ENCODE measurements at regions not wholly inside any gene's neighbourhood (a gene's known extent, or its start where the extent isn't known, plus 50 kb on each side); places are given as distances from the start of the nearest gene placed in this dataset.

GRCh38 chr6:121668259-121668658, 232.8 kb downstream of the GJA1 start:
- H3K9me3 ChIP-seq (ENCODE audit: control insufficient read depth, low read depth, low read length) = no peaks in the 10 kb centered on the region
- H3K23me2 ChIP-seq (ENCODE audit: insufficient read length, low read depth, low read length, poor library complexity, severe bottlenecking) = no peaks in the 10 kb centered on the region
- no peak overlapping the region for H4K8ac ChIP-seq (replicated peaks; ENCODE audit: insufficient read length, low read depth, low read length)
- no peak for TF ChIP-seq CTCF (conservative IDR thresholded peaks at IDR 0.05)
- H3T11ph ChIP-seq (ENCODE audit: low read length) = no peak overlapping the region
- Mint-ChIP-seq H3K36me3 (ENCODE audit: insufficient read depth in 1 of 3, low read depth in 3 of 3) (no peaks in the 10 kb centered on the region; a peak in 1 of 7 replicates), H3K4me1 (no peaks in the 10 kb centered on the region), H3K9me3 (no peaks in the 10 kb centered on the region), H3K27ac (no peak overlapping the region), H3K27me3 (ENCODE audit: low read depth) (no peaks in the 10 kb centered on the region), H3K4me3 (no peak overlapping the region)
- no peak overlapping the region for H3K9ac ChIP-seq (ENCODE audit: extremely low read depth, insufficient read length, low read length)
- H3K4ac ChIP-seq (ENCODE audit: low read depth, low read length) = no peak overlapping the region
- DNase-seq = no peak
- no peak overlapping the region for H2BK15ac ChIP-seq (ENCODE audit: low read depth, low read length)
- no peak overlapping the region for H2AFZ ChIP-seq (ENCODE audit: low read length)
- no peak overlapping the region for H3K27ac ChIP-seq (ENCODE audit: insufficient read length, low read depth, low read length)
- H2BK120ac ChIP-seq (ENCODE audit: low read depth, low read length, poor library complexity, severe bottlenecking) = no peak overlapping the region
- H3K4me1 ChIP-seq (ENCODE audit: insufficient read depth, low read length) = no peaks in the 10 kb centered on the region
- H3K18ac ChIP-seq (ENCODE audit: insufficient read length, low read depth, low read length) = no peak overlapping the region
- H3K56ac ChIP-seq (ENCODE audit: insufficient read length, low read depth, low read length) = no peak overlapping the region
- no peak overlapping the region for H3K14ac ChIP-seq (ENCODE audit: insufficient read depth, low read length)
- no peak overlapping the region for H2BK5ac ChIP-seq (ENCODE audit: insufficient read length, low read length)
- H4K5ac ChIP-seq (ENCODE audit: insufficient read length, low read depth, low read length) = no peak overlapping the region
- no peak overlapping the region for H3K4me2 ChIP-seq (ENCODE audit: insufficient read depth, insufficient read length, low read length)
- H2BK12ac ChIP-seq (ENCODE audit: insufficient read length, low read depth, low read length) = no peak overlapping the region
- H3K23ac ChIP-seq (ENCODE audit: insufficient read length, low read depth, low read length) = no peak overlapping the region
- WGBS (ENCODE audit: extremely low coverage, insufficient read length, low lambda C conversion rate) = no CpG with 5 or more reads among the region's 3 CpGs
- H2BK20ac ChIP-seq (ENCODE audit: low read depth, low read length, poor library complexity, severe bottlenecking) = no peak overlapping the region
- no peak overlapping the region for H4K91ac ChIP-seq (ENCODE audit: insufficient read length, low read depth, low read length)
- no peaks in the 10 kb centered on the region for H4K20me1 ChIP-seq (ENCODE audit: control insufficient read depth, insufficient read depth, insufficient read length)
- no peaks in the 10 kb centered on the region for H3K79me1 ChIP-seq (ENCODE audit: insufficient read depth, low read depth, low read length, poor library complexity, severe bottlenecking)
- no peaks in the 10 kb centered on the region for H3K27me3 ChIP-seq (ENCODE audit: insufficient read depth, low read length)
- no peaks in the 10 kb centered on the region for H3K79me2 ChIP-seq (ENCODE audit: insufficient read depth, low read length)
- no peak overlapping the region for H2AK5ac ChIP-seq (ENCODE audit: insufficient read length, low read length)

All from H9 (cell line).